Erythroblast (primary cell): ENCODE measurements at regions not wholly inside any gene's neighbourhood (a gene's known extent, or its start where the extent isn't known, plus 50 kb on each side); places are given as distances from the start of the nearest gene placed in this dataset.
A peak's percentile ranks its signal among the peaks of the same experiment; 100 is the strongest.

ENCODE experiments used
- DNase-seq, 2 experiments: peaks; one replicate each; lab custom pipeline; 2025; lab: John Stamatoyannopoulos, UW
- GATA1 ChIP-seq: IDR thresholded peaks from 2 replicates; pipeline ENCODE4 v1.6.1; 2011; ENCODE audit warnings: low read depth, mild to moderate bottlenecking, control low read depth, low read length, moderate library complexity
- POLR2A ChIP-seq: IDR thresholded peaks from 2 replicates; pipeline ENCODE4 v1.6.1; 2011; ENCODE audit warnings: mild to moderate bottlenecking, low read length

DNA sequence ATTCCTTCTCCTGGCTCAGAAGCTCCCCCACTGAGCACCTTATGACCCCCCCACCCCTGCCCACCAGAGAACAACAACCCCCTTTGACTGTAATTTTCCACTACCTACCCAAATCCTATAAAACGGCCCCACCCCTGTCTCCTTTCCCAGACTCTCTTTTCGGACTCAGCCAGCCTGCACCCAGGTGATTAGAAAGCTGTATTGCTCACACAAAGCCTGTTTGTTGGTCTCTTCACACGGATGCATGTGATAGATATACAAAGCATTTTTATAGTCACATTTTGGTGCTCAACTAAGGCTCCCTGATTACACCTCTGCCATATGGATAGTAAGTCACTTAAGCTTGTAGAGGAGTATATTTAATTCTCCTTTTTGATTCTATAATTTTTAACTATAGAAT lies 985.8 kb downstream of the REEP3 start:
- no peak for TF ChIP-seq GATA1
- no peak for TF ChIP-seq POLR2A
- peak in 1 of 2 experiments; percentile 7 for DNase-seq

DNA sequence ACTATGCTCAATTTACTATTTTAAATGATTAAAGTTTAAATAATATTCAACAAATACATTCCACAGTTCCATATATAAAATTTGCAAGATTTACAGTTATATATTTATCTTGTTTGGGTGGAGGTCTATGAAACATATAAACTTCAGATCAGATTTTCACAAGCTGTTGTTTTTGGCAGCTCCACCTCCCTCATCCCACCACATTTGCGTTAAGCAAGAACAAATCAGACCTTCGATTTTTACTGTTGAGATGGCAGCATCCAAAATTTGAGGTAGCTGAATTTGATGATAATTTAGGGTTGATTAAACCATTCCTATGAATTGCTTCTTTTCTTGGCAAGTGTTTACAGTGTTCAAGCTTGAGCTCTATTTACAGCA lies 986.4 kb downstream of the REEP3 start:
- no peak for DNase-seq
- TF ChIP-seq POLR2A (no peak), GATA1 (no peak)

DNA sequence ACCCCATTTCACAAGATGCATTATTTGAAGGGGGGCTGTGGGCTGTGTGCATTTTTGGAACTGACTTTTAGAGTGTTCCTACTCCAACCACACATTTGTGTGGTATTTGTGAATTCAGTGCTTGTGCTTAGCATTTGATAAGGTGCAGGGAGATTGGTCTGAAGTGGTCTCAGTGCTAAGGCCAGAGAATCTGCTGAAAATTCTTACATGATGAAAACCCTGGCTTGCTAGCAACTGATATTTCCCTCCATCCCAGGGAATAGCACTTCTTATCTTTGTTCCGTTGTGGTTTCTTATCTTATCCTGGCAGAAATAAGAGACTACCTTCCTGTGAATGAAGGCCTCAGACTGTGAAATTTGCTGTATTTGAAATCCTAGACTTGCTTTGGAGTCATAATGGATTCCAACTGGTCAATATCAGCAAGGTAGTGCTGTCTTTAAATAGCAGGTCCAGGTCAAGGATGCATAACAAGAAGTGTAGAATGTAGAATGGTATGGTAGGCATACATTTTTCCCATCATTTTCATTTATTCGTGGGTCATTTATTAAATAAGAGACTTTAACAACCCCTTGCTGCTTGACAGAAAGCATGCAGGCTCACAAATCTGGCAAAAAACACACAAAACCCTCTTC lies 986.9 kb downstream of the REEP3 start:
- peak; percentile 4 to 55 for DNase-seq
- TF ChIP-seq GATA1 (no peak), POLR2A (no peak)

DNA sequence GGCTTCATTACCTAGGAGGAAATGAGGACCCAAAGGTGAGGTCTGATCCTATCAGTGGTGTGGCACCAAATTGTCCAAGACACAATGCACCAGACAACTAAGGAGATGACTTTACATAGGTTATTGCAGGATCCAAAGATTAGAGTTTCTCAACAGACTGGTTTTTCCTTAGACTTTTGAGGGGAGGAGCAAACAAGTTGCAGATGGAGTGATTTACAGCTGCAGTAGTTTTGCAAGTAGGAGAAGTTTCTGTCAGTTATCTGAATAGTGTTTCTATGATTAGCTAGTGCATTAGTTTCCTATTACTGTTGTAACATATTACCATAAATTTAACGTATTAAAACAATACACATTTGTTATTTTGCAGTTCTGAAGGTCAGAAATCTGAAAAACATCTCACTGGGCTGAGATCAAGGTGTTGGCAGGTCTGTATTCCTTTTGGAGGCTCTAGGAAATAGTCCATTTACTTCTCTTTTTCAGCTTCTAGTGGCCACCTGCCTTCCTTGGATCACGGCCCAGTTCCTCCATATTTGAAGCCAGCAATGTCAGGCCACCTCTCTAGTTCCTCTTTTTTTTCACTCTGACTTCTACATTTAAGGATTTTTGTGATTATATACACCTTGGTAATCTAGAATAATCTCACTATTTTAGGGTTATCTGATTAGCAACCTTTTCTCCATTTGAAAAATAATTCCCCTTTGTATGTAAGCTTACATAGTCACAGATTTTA lies 994.9 kb downstream of the REEP3 start:
- TF ChIP-seq POLR2A (no peak), GATA1 (no peak)
- DNase-seq, result no peak

DNA sequence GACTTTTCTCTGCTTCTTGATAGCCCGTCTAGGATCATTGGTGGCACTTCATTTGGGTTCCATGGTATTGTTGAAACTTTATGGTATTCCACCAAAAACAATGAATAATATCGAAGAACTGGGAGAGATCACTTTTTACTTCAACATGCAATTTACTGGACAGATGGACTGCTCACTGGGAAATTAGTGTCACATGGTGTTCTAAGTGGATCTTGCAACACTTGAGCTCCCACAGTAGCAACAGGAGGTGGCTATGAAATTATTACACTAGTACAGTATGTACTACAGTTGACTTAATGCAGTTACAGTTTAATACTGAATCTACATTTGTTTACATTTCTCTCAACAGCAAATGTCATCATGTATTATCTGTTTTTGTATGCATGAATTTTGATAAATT lies 997.3 kb downstream of the REEP3 start:
- TF ChIP-seq POLR2A, result no peak
- TF ChIP-seq GATA1, result no peak
- no peak for DNase-seq

DNA sequence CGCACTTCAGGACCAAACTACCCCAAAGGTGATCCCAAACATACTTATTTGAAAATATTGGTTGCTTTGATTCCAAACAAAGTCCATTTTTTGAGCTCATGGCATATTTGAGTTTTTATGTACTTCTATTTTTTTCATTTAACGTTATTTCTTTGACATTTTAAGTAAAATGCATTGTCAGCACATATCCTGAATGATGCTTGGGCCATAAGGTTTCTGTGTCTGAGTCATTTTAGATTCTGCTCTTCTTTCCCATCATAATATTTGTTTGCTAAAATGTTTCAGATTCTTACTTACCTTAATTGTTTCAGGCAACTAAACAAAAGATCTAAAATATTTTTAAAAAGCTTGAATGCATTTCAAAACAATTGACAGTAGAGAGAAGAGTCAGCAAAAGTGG lies 998.2 kb downstream of the REEP3 start:
- DNase-seq, result no peak
- TF ChIP-seq POLR2A, result no peak
- no peak for TF ChIP-seq GATA1

DNA sequence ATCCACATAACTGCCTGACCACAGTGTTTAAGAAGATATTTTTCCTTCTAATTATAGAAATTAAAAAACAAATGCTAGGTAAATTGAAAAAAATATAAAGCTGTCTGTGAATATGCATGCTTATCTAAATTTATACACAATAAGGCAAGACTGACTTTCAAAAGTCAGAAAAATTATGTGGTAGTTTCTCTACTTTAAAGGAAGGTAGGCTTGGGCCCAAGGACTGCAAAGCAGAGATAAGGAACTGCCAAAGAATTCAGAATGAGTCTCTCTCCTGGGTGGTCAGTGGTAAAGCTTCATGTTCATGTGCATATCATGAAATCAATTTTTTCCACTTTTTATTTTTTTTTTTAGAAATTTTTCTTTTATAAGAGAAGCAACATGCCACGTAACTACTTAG lies 998.6 kb downstream of the REEP3 start:
- peak in 1 of 2 experiments; percentile 54 for DNase-seq
- TF ChIP-seq GATA1, result no peak
- no peak for TF ChIP-seq POLR2A

DNA sequence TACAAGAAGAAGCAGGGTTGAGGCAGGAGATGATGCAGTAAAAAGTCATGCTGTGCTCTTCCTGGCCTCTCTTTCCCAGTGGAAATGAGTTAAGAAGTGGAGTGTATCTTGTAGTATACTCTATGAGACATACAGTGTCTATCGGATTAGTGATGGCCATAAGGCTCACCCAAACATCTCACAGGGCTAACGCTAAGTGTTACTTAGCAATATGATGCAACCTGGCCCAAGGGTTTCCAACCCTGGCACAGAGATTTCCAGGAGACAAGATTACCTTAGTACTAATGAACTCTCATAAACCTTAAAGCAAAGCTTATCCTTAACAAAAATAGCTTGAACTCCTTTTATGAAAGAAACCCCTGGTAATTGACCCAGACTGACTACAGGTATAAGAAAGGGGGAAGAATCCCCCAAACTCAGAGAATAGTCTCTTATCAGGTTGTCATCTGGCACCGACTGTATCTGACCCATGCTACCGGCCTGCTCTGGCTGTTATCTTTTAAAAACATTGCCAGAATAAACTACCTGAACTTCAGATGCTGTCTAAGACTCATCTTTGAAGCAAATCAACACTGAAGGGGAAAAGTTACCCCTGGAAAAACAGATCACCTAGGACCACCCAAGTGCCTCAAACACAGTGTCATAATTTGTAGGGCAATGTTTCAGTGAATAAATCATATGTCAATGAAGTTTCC lies 1002.0 kb downstream of the REEP3 start:
- DNase-seq, result no peak

DNA sequence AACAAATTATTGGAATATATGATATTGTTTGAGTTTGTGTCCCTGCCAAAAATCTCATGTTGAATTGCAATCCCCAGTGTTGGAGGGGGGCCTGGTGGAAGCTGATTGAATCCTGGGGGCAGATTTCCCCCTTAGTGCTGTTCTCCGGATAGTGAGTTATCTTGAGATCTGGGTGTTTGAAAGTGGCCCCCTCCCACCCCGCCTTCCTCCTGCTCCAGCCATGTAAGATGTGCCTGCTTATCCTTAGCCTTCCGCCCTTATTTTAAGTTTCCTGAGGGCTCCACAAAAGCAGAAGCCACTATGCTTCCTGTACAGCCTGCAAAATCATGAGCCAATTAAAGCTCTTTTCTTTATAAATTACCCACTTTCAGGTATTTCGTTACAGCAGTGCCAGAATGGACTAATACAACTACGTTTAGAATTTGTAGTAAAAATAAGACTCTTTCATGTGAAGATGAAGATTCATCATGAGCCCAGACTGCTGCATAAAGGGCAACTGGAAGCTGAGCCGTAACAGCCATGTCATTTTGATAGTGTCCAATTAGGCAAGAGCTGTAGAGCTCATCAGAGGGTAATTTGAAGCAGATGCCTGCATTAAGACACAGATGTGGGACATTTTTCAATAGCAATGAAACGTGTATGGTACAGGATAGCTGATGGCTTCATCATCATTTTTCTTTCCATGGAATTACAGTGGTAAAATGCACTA lies 1007.2 kb downstream of the REEP3 start:
- DNase-seq, result no peak
- TF ChIP-seq POLR2A, result no peak
- TF ChIP-seq GATA1, result no peak

More for the DNA sequence above, 1002.0 kb downstream of the REEP3 start:
- no peak for TF ChIP-seq GATA1

DNA sequence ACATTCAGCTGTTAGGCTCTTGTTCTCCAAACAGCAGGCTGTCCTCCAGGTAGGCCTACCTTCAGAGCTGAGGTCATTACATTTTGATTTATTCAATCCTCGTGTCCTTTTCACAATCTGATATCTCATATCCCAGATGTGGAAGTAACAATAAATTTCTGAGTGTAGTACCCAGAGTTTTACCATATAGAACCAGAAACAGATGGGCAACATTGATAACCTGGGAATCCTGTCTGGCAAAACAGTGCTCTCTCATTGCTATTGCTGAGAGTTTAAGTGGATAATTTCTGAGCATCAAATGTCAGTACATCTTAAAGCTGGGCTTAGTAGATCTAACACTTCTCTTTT lies 1007.8 kb downstream of the REEP3 start:
- DNase-seq, result no peak
- TF ChIP-seq POLR2A (no peak), GATA1 (no peak)

DNA sequence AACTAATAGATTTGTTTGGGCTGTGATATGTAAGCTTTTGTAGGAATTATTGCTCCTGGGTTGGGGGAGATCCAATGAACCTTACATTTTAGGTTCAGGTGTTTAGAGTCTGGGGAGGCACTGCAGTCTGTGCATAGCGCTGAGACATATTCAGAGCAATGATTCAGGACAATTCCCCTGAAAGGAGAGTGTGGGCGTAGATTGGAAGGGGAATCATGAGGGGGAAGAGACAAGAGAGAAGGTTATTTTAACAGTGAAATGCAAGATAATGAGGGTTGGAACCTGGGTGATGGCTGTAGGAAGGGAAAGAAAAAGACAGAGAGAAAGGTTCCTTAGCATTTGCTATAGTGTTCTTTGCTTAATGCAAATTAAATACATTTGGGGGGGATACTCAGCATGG lies 1013.4 kb downstream of the REEP3 start:
- TF ChIP-seq GATA1, result no peak
- TF ChIP-seq POLR2A, result no peak
- no peak for DNase-seq

DNA sequence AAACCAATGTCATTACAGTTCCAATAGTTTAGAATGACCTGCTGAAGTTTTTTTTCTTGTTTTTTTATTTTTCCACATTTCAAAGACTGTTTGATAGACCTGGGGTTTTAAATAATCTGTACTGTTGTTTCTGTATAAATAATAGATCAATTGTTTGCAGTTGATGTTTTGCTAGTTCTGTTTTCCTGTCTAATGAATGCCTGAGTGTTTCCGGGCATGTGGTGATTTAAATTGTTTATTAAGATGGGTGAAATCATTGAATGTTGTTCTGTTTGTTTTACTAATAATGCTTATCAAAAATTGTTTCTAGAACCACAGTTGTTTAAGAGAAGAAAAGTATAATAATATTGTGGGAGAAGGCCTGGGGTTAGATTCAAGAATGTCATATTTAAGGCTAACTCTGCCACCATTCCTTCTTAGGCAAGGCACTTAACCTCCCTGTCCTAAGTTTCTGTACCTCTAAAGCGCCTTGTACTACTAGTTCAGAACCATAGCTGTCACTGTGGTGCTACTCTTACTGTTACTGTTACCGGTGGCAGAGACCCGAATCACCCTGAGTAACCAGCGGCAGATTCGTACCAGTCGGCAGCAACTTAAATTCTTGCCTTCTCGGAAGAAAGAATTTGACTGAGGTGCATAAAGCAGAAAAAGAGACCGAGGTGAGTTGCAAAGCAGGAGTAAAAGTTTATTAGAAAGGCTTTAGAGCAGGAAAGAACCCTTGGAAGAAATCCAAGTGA lies 1014.1 kb downstream of the REEP3 start:
- TF ChIP-seq GATA1 (no peak), POLR2A (no peak)
- DNase-seq, result no peak

DNA sequence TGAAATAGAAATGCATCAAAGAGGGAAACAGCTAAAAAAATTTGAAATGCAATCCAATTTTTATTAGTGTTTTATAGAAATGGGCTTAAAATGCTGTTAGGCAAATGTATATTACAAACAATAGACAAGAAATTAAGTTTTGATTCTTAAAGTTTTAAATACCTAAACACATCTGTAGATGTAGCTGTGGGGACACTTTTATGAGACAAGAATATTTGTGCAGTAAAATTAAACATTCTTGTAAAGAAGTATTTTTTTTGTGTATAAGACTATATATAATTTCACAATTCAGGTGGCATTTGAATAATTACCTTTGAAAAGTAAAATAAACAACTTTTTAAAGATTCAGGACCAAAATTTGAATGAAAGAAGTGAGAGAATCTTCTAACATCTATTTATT lies 1015.9 kb downstream of the REEP3 start:
- TF ChIP-seq POLR2A, result no peak
- DNase-seq, result no peak

DNA sequence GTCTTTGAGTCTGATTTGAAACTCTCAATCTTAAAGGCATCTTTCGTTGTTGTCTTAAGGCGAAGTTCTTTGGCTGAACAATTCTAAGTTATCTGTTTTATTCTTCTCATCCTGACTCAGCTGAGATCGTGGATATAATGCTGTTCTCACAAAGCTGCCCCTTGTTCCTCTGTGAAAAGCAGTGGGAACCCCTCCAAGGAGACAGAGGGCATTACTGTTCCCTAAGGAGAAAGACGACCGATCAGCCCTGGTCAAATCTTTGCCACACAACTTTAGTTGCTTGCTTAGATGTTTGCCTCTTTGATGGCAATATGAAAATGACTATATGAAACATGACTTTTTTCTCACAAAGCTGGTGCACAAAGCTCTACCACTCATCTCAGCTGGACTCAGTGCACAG lies 1016.7 kb downstream of the REEP3 start:
- TF ChIP-seq POLR2A (no peak), GATA1 (no peak)
- no peak for DNase-seq
